H9 (cell line): ENCODE measurements at regions not wholly inside any gene's neighbourhood (a gene's known extent, or its start where the extent isn't known, plus 50 kb on each side); places are given as distances from the start of the nearest gene placed in this dataset.

ENCODE experiments used
- DNase-seq: peaks from one replicate; pipeline ENCODE4 v3.0.0-alpha.2; 2017
- H2AFZ ChIP-seq: one replicate; pipeline ENCODE4 v1.6.1; 2013; ENCODE audit warnings: mild to moderate bottlenecking, low read length, control low read depth, moderate library complexity
- H2AK5ac ChIP-seq: 2 replicates; pipeline ENCODE4 v1.6.1; 2013; ENCODE audit warnings: low read length, control low read depth, mixed read lengths; ENCODE audit not compliant: insufficient read length
- H2BK120ac ChIP-seq: one replicate; pipeline ENCODE4 v1.6.1; 2013; ENCODE audit warnings: low read depth, mild to moderate bottlenecking, low read length, control low read depth, inconsistent platforms; ENCODE audit not compliant: poor library complexity, severe bottlenecking
- H2BK12ac ChIP-seq: 2 replicates; pipeline ENCODE4 v1.6.1; 2013; ENCODE audit warnings: low read length, control low read depth, mixed read lengths, low read depth; ENCODE audit not compliant: insufficient read length
- H2BK15ac ChIP-seq: 2 replicates; pipeline ENCODE4 v1.6.1; 2013; ENCODE audit warnings: low read depth, low read length, control low read depth
- H2BK20ac ChIP-seq: one replicate; pipeline ENCODE4 v1.6.1; 2013; ENCODE audit warnings: low read depth, mild to moderate bottlenecking, low read length, control low read depth, inconsistent platforms; ENCODE audit not compliant: poor library complexity, severe bottlenecking
- H2BK5ac ChIP-seq: 2 replicates; pipeline ENCODE4 v1.6.1; 2013; ENCODE audit warnings: low read length, control low read depth, mixed read lengths; ENCODE audit not compliant: insufficient read length
- H3K14ac ChIP-seq: 2 replicates; pipeline ENCODE4 v1.6.1; 2013; ENCODE audit warnings: low read length, control low read depth; ENCODE audit not compliant: insufficient read depth
- H3K18ac ChIP-seq: 2 replicates; pipeline ENCODE4 v1.6.1; 2013; ENCODE audit warnings: low read depth, mild to moderate bottlenecking, mixed read lengths, low read length, control low read depth; ENCODE audit not compliant: insufficient read length
- H3K23ac ChIP-seq: 2 replicates; pipeline ENCODE4 v1.6.1; 2013; ENCODE audit warnings: low read length, control low read depth, mixed read lengths, low read depth; ENCODE audit not compliant: insufficient read length
- H3K23me2 ChIP-seq: 2 replicates; pipeline ENCODE4 v1.6.1; 2013; ENCODE audit warnings: low read depth, mild to moderate bottlenecking, mixed read lengths, low read length, control low read depth; ENCODE audit not compliant: insufficient read length, poor library complexity, severe bottlenecking
- H3K27ac ChIP-seq: 2 replicates; pipeline ENCODE4 v1.5.1; 2013; ENCODE audit warnings: low read length, control low read depth, mixed read lengths, low read depth; ENCODE audit not compliant: insufficient read length
- H3K27me3 ChIP-seq: 2 replicates; pipeline ENCODE4 v1.6.1; 2013; ENCODE audit warnings: low read length, control low read depth, inconsistent platforms; ENCODE audit not compliant: insufficient read depth
- H3K4ac ChIP-seq: 2 replicates; pipeline ENCODE4 v1.6.1; 2013; ENCODE audit warnings: low read depth, mild to moderate bottlenecking, control low read depth, inconsistent platforms, low read length, moderate library complexity
- H3K4me1 ChIP-seq: 2 replicates; pipeline ENCODE4 v1.6.1; 2013; ENCODE audit warnings: low read length, control low read depth, inconsistent platforms; ENCODE audit not compliant: insufficient read depth
- H3K4me2 ChIP-seq: 2 replicates; pipeline ENCODE4 v1.6.1; 2013; ENCODE audit warnings: low read length, control low read depth, mixed read lengths; ENCODE audit not compliant: insufficient read length, insufficient read depth
- H3K56ac ChIP-seq: 2 replicates; pipeline ENCODE4 v1.6.1; 2013; ENCODE audit warnings: low read depth, mild to moderate bottlenecking, mixed read lengths, low read length, control low read depth; ENCODE audit not compliant: insufficient read length
- H3K79me1 ChIP-seq: 2 replicates; pipeline ENCODE4 v1.6.1; 2013; ENCODE audit warnings: low read depth, mild to moderate bottlenecking, moderate library complexity, low read length, control low read depth, inconsistent platforms; ENCODE audit not compliant: insufficient read depth, poor library complexity, severe bottlenecking
- H3K79me2 ChIP-seq: 2 replicates; pipeline ENCODE4 v1.6.1; 2013; ENCODE audit warnings: low read length, control low read depth, inconsistent platforms; ENCODE audit not compliant: insufficient read depth
- H3K9ac ChIP-seq: 2 replicates; pipeline ENCODE4 v1.6.1; 2013; ENCODE audit warnings: low read length, control low read depth, mixed read lengths; ENCODE audit not compliant: insufficient read length; ENCODE audit errors: extremely low read depth
- H3K9me3 ChIP-seq: one replicate; pipeline ENCODE4 v1.6.1; 2013; ENCODE audit warnings: low read depth, low read length, inconsistent platforms; ENCODE audit not compliant: control insufficient read depth
- H3T11ph ChIP-seq: one replicate; pipeline ENCODE4 v1.6.1; 2013; ENCODE audit warnings: mild to moderate bottlenecking, low read length, control low read depth, inconsistent platforms
- H4K20me1 ChIP-seq: one replicate; pipeline ENCODE4 v1.6.1; 2013; ENCODE audit not compliant: control insufficient read depth, insufficient read length, insufficient read depth
- H4K5ac ChIP-seq: 2 replicates; pipeline ENCODE4 v1.6.1; 2013; ENCODE audit warnings: low read depth, mild to moderate bottlenecking, mixed read lengths, low read length, control low read depth; ENCODE audit not compliant: insufficient read length
- H4K8ac ChIP-seq: replicated peaks from 2 replicates; pipeline ENCODE4 v1.6.1; 2013; ENCODE audit warnings: low read length, control low read depth, mixed read lengths, low read depth; ENCODE audit not compliant: insufficient read length
- H4K91ac ChIP-seq: 2 replicates; pipeline ENCODE4 v1.6.1; 2013; ENCODE audit warnings: low read depth, mild to moderate bottlenecking, moderate library complexity, mixed read lengths, low read length, control low read depth; ENCODE audit not compliant: insufficient read length
- H3K27ac Mint-ChIP-seq, 3 experiments: 2 replicates in 2 of 3; 3 replicates in 1 of 3; pipeline ENCODE4 v1.8.0; 2020 to 2021; ENCODE audit warnings: mixed read lengths in 3 of 3, mild to moderate bottlenecking in 1 of 3, moderate library complexity in 1 of 3
- H3K27me3 Mint-ChIP-seq: 2 replicates; pipeline ENCODE4 v1.8.0; 2021; ENCODE audit warnings: low read depth, mild to moderate bottlenecking, moderate library complexity, mixed read lengths
- H3K36me3 Mint-ChIP-seq, 3 experiments: 2 replicates in 2 of 3; 3 replicates in 1 of 3; pipeline ENCODE4 v1.8.0; 2020 to 2021; ENCODE audit warnings: low read depth in 3 of 3, mixed read lengths in 3 of 3; ENCODE audit not compliant: insufficient read depth in 1 of 3
- H3K4me1 Mint-ChIP-seq, 2 experiments: 2 replicates each; pipeline ENCODE4 v1.8.0; 2020; ENCODE audit warnings: mixed read lengths in 2 of 2
- H3K4me3 Mint-ChIP-seq, 2 experiments: 2 replicates in 1 of 2; 3 replicates in 1 of 2; pipeline ENCODE4 v1.8.0; 2020 to 2021; ENCODE audit warnings: mild to moderate bottlenecking in 2 of 2, mixed read lengths in 2 of 2, moderate library complexity in 1 of 2
- H3K9me3 Mint-ChIP-seq, 2 experiments: 2 replicates in 1 of 2; 3 replicates in 1 of 2; pipeline ENCODE4 v1.8.0; 2020; ENCODE audit warnings: mild to moderate bottlenecking in 2 of 2, mixed read lengths in 2 of 2, moderate library complexity in 1 of 2
- CTCF ChIP-seq: fragments of 200-600 bp; sonication (generic); conservative IDR thresholded peaks from 3 replicates; pipeline ENCODE4 v1.8.0; 2021; ENCODE audit warnings: antibody characterized with exemption, mild to moderate bottlenecking
- WGBS: extraction: QIAGEN DNeasy Blood & Tissue Kit; methylation state at CpG from one replicate; pipeline ENCODE4 v1.1.7; 2013; ENCODE audit warnings: missing lambda C conversion rate, low lambda C conversion rate, mixed read lengths; ENCODE audit not compliant: insufficient read length; ENCODE audit errors: extremely low coverage; 5-methylcytosine and 5-hydroxymethylcytosine counted together

GRCh38 chr7:69335331-69335730, 262.9 kb upstream of the AUTS2 start:
- Mint-ChIP-seq H3K9me3 (peaks cover 12 to 13% of the 10 kb centered on the region in 2 experiments; a peak in 4 of 5 replicates), H3K4me3 (no peak overlapping the region), H3K36me3 (peaks cover 4 to 7% (median 6%) of the 10 kb centered on the region in 3 experiments; a peak in 6 of 7 replicates), H3K27me3 (peaks cover 8% of the 10 kb centered on the region), H3K4me1 (no peaks in the 10 kb centered on the region), H3K27ac (no peak overlapping the region)
- Histone ChIP-seq H3T11ph (no peak overlapping the region), H2BK5ac (no peak overlapping the region), H3K9me3 (no peaks in the 10 kb centered on the region), H4K91ac (no peak overlapping the region), H2BK20ac (no peak overlapping the region), H2BK120ac (no peak overlapping the region), H4K20me1 (no peaks in the 10 kb centered on the region), H3K14ac (no peak overlapping the region), H3K79me2 (no peaks in the 10 kb centered on the region), H3K27ac (no peak overlapping the region), H2AK5ac (no peak overlapping the region), H3K9ac (no peak overlapping the region), H3K23me2 (no peaks in the 10 kb centered on the region), H3K56ac (no peak overlapping the region), H3K23ac (no peak overlapping the region), H4K8ac (no peak overlapping the region), H3K4me1 (no peaks in the 10 kb centered on the region), H2AFZ (no peak overlapping the region), H2BK12ac (no peak overlapping the region), H4K5ac (no peak overlapping the region), H3K79me1 (no peaks in the 10 kb centered on the region), H3K4ac (no peak overlapping the region), H3K18ac (no peak overlapping the region), H3K27me3 (no peaks in the 10 kb centered on the region), H3K4me2 (no peak overlapping the region), H2BK15ac (no peak overlapping the region)
- no peak for DNase-seq
- no peak for TF ChIP-seq CTCF
- no CpG with 5 or more reads among the region's 8 CpGs for WGBS
